GM23338 (cell line): ENCODE measurements at regions not wholly inside any gene's neighbourhood (a gene's known extent, or its start where the extent isn't known, plus 50 kb on each side); places are given as distances from the start of the nearest gene placed in this dataset.

ENCODE experiments used
- ATAC-seq: fragments of 200-7000 bp; cut with Tn5 transposase; 3 replicates; pipeline ENCODE4 v1.9.1; 2020
- DNase-seq: peaks from one replicate; pipeline ENCODE4 v3.0.0-alpha.2; 2015; ENCODE audit warnings: low spot score
- H2AFZ ChIP-seq: fragments of 200-600 bp; sonication (generic); 2 replicates; pipeline ENCODE4 v1.8.0; 2016; ENCODE audit warnings: antibody characterized with exemption, mild to moderate bottlenecking, moderate library complexity
- H3F3A ChIP-seq: fragments of 200-600 bp; sonication (generic); replicated peaks from 2 replicates; pipeline ENCODE4 v1.8.0; 2017; ENCODE audit warnings: antibody characterized with exemption, mixed run types, low read depth
- H3K27ac ChIP-seq: fragments of 200-600 bp; sonication (generic); 2 replicates; pipeline ENCODE4 v1.6.1; 2016; ENCODE audit warnings: low read depth
- H3K27me3 ChIP-seq: fragments of 200-600 bp; sonication (generic); 2 replicates; pipeline ENCODE4 v1.8.0; 2016; ENCODE audit warnings: mild to moderate bottlenecking, mixed run types, moderate library complexity; ENCODE audit not compliant: insufficient read depth
- H3K36me3 ChIP-seq: fragments of 200-600 bp; sonication (generic); 2 replicates; pipeline ENCODE4 v1.8.0; 2016; ENCODE audit warnings: mild to moderate bottlenecking; ENCODE audit not compliant: insufficient read depth
- H3K4me1 ChIP-seq: fragments of 200-600 bp; sonication (generic); 2 replicates; pipeline ENCODE4 v1.8.0; 2016; ENCODE audit warnings: mild to moderate bottlenecking, moderate library complexity; ENCODE audit not compliant: insufficient read depth
- H3K4me2 ChIP-seq: fragments of 200-600 bp; sonication (generic); 2 replicates; pipeline ENCODE4 v1.7.1; 2017; ENCODE audit warnings: mixed run types
- H3K4me3 ChIP-seq: fragments of 200-600 bp; sonication (generic); 2 replicates; pipeline ENCODE4 v1.6.1; 2016; ENCODE audit warnings: mixed run types
- H3K79me2 ChIP-seq: fragments of 200-600 bp; sonication (generic); replicated peaks from 2 replicates; pipeline ENCODE4 v1.8.0; 2017; ENCODE audit warnings: mild to moderate bottlenecking; ENCODE audit not compliant: insufficient read depth
- H3K9me2 ChIP-seq: fragments of 200-600 bp; sonication (generic); 2 replicates; pipeline ENCODE4 v1.8.0; 2017; ENCODE audit not compliant: insufficient read depth
- H4K20me1 ChIP-seq: fragments of 200-600 bp; sonication (generic); replicated peaks from 2 replicates; pipeline ENCODE4 v1.8.0; 2017; ENCODE audit warnings: mild to moderate bottlenecking; ENCODE audit not compliant: insufficient read depth
- H3K27ac Mint-ChIP-seq: 2 replicates; pipeline ENCODE4 v1.8.0; 2020; ENCODE audit warnings: inconsistent platforms, mild to moderate bottlenecking, moderate library complexity, mixed read lengths
- H3K27me3 Mint-ChIP-seq: 3 replicates; pipeline ENCODE4 v1.8.0; 2022; ENCODE audit warnings: low read depth, mild to moderate bottlenecking, moderate library complexity, mixed read lengths, inconsistent platforms; ENCODE audit not compliant: insufficient read depth, poor library complexity
- H3K36me3 Mint-ChIP-seq: 3 replicates; pipeline ENCODE4 v1.8.0; 2021; ENCODE audit warnings: low read depth, mild to moderate bottlenecking, inconsistent platforms, moderate library complexity, mixed read lengths
- H3K4me1 Mint-ChIP-seq: 3 replicates; pipeline ENCODE4 v1.8.0; 2020; ENCODE audit warnings: mild to moderate bottlenecking, inconsistent platforms, mixed read lengths
- H3K4me3 Mint-ChIP-seq: 3 replicates; pipeline ENCODE4 v1.8.0; 2021; ENCODE audit warnings: moderate library complexity, mild to moderate bottlenecking, inconsistent platforms, mixed read lengths
- H3K9me3 Mint-ChIP-seq: 3 replicates; pipeline ENCODE4 v1.8.0; 2020; ENCODE audit warnings: moderate library complexity, mild to moderate bottlenecking, inconsistent platforms, mixed read lengths
- CREB1 ChIP-seq: fragments of 250-450 bp; sonication (Bioruptor Pico); IDR thresholded peaks from 2 replicates; pipeline ENCODE4 v1.5.0; 2020; ENCODE audit warnings: low read depth, mild to moderate bottlenecking, moderate library complexity
- CTCF ChIP-seq, 2 experiments: fragments of 200-600 bp in 1 of 2; sonication (generic) in 1 of 2; conservative IDR thresholded peaks; 2 replicates each; pipeline versions ENCODE4 v1.5.1 to v1.6.1; 2016 to 2017; ENCODE audit warnings: antibody characterized with exemption in 2 of 2, low read depth in 2 of 2, mild to moderate bottlenecking in 2 of 2, moderate library complexity in 1 of 2
- ETS1 ChIP-seq: IDR thresholded peaks from 2 replicates; pipeline ENCODE4 v1.6.1; 2016; ENCODE audit warnings: antibody characterized with exemption
- EZH2 ChIP-seq: fragments of 200-600 bp; sonication (generic); IDR thresholded peaks from one replicate; pipeline ENCODE4 v1.8.0; 2017; ENCODE audit warnings: antibody characterized with exemption, mild to moderate bottlenecking, low read depth; ENCODE audit not compliant: unreplicated experiment
- EZH2phosphoT487 ChIP-seq: fragments of 200-600 bp; sonication (generic); IDR thresholded peaks from one replicate; pipeline ENCODE4 v1.8.1; 2018; ENCODE audit warnings: antibody characterized with exemption; ENCODE audit not compliant: unreplicated experiment
- JUNB ChIP-seq: IDR thresholded peaks from one replicate; pipeline ENCODE4 v1.6.1; 2016; ENCODE audit warnings: antibody characterized with exemption; ENCODE audit not compliant: unreplicated experiment
- NANOG ChIP-seq: IDR thresholded peaks from 2 replicates; pipeline ENCODE4 v1.6.1; 2016; ENCODE audit warnings: antibody characterized with exemption, borderline replicate concordance
- POLR2AphosphoS5 ChIP-seq: IDR thresholded peaks from 2 replicates; pipeline ENCODE4 v1.6.1; 2016; ENCODE audit warnings: antibody characterized with exemption, low read depth
- REST ChIP-seq: IDR thresholded peaks from one replicate; pipeline ENCODE4 v1.6.1; 2018; ENCODE audit warnings: antibody characterized with exemption; ENCODE audit not compliant: unreplicated experiment
- STAT1 ChIP-seq: IDR thresholded peaks from one replicate; pipeline ENCODE4 v1.6.1; 2016; ENCODE audit warnings: antibody characterized with exemption; ENCODE audit not compliant: unreplicated experiment
- ZNF114 ChIP-seq: fragments of 250-450 bp; sonication (Bioruptor Pico); IDR thresholded peaks from 2 replicates; pipeline ENCODE4 v1.5.0; 2020; ENCODE audit warnings: mild to moderate bottlenecking, moderate library complexity
- ZNF331 ChIP-seq: fragments of 250-450 bp; sonication (Bioruptor Pico); IDR thresholded peaks from 2 replicates; pipeline ENCODE4 v1.5.0; 2020; ENCODE audit warnings: low read depth, mild to moderate bottlenecking, moderate library complexity
- ZNF462 ChIP-seq: fragments of 250-450 bp; sonication (Bioruptor Pico); IDR thresholded peaks from 2 replicates; pipeline ENCODE4 v1.5.0; 2020; ENCODE audit warnings: mild to moderate bottlenecking, moderate library complexity

GRCh38 chrX:129111081-129111798, 412.1 kb downstream of the SMARCA1 start:
- Histone ChIP-seq H4K20me1 (no peaks in the 10 kb centered on the region), H3F3A (no peaks in the 10 kb centered on the region), H3K36me3 (no peaks in the 10 kb centered on the region), H3K9me2 (no peaks in the 10 kb centered on the region), H3K4me2 (no peak overlapping the region), H3K4me3 (no peak overlapping the region), H3K4me1 (0 out of 2 replicates have a peak, but pooled peaks cover 6% of the 10 kb centered on the region), H3K27ac (no peak overlapping the region), H3K27me3 (no peaks in the 10 kb centered on the region), H2AFZ (no peak overlapping the region), H3K79me2 (no peaks in the 10 kb centered on the region)
- Mint-ChIP-seq H3K36me3 (peaks cover 4% of the 10 kb centered on the region; the same call in 1 of the 3 replicates), H3K27me3 (no peaks in the 10 kb centered on the region), H3K9me3 (no peaks in the 10 kb centered on the region), H3K27ac (no peak overlapping the region), H3K4me1 (peaks cover 31% of the 10 kb centered on the region), H3K4me3 (no peak overlapping the region)
- DNase-seq (no peak), ATAC-seq (no peak)
- no peak for TF ChIP-seq REST
- no peak for TF ChIP-seq ZNF331
- TF ChIP-seq NANOG: no peak
- TF ChIP-seq ZNF114: no peak
- no peak for TF ChIP-seq STAT1
- TF ChIP-seq JUNB: no peak
- no peak for TF ChIP-seq CTCF (conservative IDR thresholded peaks at IDR 0.05; ENCODE audit: low read depth in 2 of 2)
- TF ChIP-seq EZH2: no peak
- no peak for TF ChIP-seq CREB1 (CRISPR knock-in tag)
- no peak for TF ChIP-seq ETS1
- no peak for TF ChIP-seq ZNF462 (CRISPR knock-in tag)
- TF ChIP-seq POLR2AphosphoS5: no peak
- TF ChIP-seq EZH2phosphoT487: no peak
